Glutamatergic neuron (in vitro differentiated cells): ENCODE measurements at regions not wholly inside any gene's neighbourhood (a gene's known extent, or its start where the extent isn't known, plus 50 kb on each side); places are given as distances from the start of the nearest gene placed in this dataset.

ENCODE experiments used
- DNase-seq: peaks from one replicate; pipeline ENCODE4 v3.0.0; 2022
- H3K27ac Mint-ChIP-seq: one replicate; pipeline ENCODE4 v1.8.0; 2020; ENCODE audit warnings: mild to moderate bottlenecking, mixed read lengths, inconsistent platforms; ENCODE audit not compliant: unreplicated experiment
- H3K27me3 Mint-ChIP-seq: one replicate; pipeline ENCODE4 v1.8.0; 2020; ENCODE audit warnings: mild to moderate bottlenecking, moderate library complexity, mixed read lengths, inconsistent platforms; ENCODE audit not compliant: unreplicated experiment
- H3K36me3 Mint-ChIP-seq: one replicate; pipeline ENCODE4 v1.8.0; 2020; ENCODE audit warnings: mild to moderate bottlenecking, mixed read lengths, inconsistent platforms; ENCODE audit not compliant: unreplicated experiment
- H3K4me1 Mint-ChIP-seq: one replicate; pipeline ENCODE4 v1.8.0; 2020; ENCODE audit warnings: mild to moderate bottlenecking, low read depth, mixed read lengths, inconsistent platforms; ENCODE audit not compliant: unreplicated experiment
- H3K4me3 Mint-ChIP-seq: one replicate; pipeline ENCODE4 v1.8.0; 2020; ENCODE audit warnings: mild to moderate bottlenecking, mixed read lengths, inconsistent platforms; ENCODE audit not compliant: unreplicated experiment
- H3K9me3 Mint-ChIP-seq: one replicate; pipeline ENCODE4 v1.8.0; 2020; ENCODE audit warnings: mild to moderate bottlenecking, moderate library complexity, mixed read lengths, inconsistent platforms; ENCODE audit not compliant: unreplicated experiment
- CTCF ChIP-seq: fragments of 200-600 bp; sonication (generic); IDR thresholded peaks from one replicate; pipeline ENCODE4 v1.5.0; 2021; ENCODE audit not compliant: partially characterized antibody, unreplicated experiment

DNA sequence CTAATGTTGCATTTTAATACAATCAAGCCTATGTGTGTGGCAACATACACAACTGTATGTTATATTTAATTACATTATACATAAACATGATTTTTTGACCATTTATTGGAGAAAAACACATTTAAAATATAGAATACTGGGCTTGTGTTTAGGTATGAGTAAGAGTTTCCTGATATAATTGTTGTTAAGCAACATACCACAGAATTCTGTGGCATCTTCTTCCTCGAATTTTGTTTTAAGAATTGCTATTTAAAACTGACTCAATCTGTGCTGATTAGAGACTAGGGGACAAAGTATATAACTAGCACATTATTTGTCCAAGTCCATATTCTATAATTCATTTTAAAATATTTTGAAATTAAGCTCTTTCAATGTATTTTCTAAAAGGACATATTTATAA is 376.8 kb upstream of the THBS1 start:
- Mint-ChIP-seq H3K9me3 (no peaks in the 10 kb centered on the region), H3K27me3 (no peaks in the 10 kb centered on the region), H3K4me3 (no peak overlapping the region), H3K4me1 (no peaks in the 10 kb centered on the region), H3K27ac (no peak overlapping the region), H3K36me3 (no peaks in the 10 kb centered on the region)
- no peak for TF ChIP-seq CTCF
- no peak for DNase-seq

DNA sequence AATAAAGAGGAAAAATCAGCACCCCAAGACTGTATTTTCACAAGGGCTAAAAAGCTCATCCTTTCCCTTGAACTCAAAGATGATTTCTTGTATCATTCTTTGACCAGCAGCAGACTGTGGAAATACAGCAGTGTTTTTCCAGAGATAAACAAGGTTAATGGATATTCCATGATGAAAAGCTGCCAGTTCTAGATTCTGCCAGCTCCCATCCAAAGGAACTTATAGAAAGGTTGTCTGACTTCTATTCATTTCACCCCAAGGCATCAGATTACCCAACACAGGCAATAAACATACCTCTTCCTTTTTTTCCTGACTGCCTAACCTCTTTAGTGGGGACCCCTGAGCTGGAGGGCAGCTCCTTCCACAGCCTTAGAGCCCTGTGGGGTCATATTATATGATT is 375.8 kb upstream of the THBS1 start:
- Mint-ChIP-seq H3K4me3 (no peak overlapping the region), H3K27ac (no peak overlapping the region), H3K9me3 (no peaks in the 10 kb centered on the region), H3K4me1 (no peaks in the 10 kb centered on the region), H3K36me3 (no peaks in the 10 kb centered on the region), H3K27me3 (no peaks in the 10 kb centered on the region)
- no peak for DNase-seq
- TF ChIP-seq CTCF: no peak

DNA sequence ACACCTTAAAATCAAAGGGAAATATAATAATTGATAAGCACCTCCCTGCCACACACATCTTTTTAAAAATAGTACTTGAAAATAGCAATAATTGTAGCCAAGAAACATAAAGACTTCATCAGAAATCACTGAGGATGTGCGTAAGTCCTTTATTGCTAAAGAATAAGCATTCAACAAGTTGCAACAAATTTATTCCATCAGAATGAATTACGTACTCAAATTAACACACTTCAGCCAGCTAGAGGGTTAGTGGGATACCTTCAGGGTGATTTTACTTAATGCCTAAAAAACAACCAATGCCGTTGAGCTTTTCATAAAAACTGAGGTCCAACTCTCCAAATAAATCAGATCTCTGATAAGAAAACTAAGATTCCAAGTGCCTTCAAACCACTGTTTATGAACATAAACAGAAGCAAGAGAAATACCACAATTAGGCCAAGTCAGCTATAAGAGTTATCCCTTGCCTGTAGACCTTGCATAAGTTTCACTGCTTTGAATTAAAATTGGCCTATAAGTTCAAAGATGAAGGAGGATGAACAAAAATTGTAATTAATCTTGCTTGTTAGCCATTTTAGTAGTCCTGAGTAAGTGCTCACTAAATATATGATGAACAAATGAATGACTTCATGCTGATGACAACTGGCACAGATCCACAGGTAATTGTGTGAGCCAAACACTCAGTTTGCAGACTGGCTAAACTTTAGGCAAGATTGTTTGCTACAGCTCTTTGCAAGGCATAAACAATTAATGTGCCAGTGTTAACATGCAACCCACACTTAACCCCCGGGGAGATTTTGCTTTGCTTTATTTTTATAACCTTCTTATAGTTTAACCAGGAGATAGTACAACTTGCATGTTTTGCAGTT is 375.1 kb upstream of the THBS1 start:
- TF ChIP-seq CTCF: no peak
- Mint-ChIP-seq H3K27ac (no peak overlapping the region), H3K4me1 (no peaks in the 10 kb centered on the region), H3K4me3 (no peak overlapping the region), H3K27me3 (no peaks in the 10 kb centered on the region), H3K36me3 (no peaks in the 10 kb centered on the region), H3K9me3 (no peaks in the 10 kb centered on the region)
- DNase-seq: no peak

- no peak for DNase-seq
- Mint-ChIP-seq H3K27ac (no peak overlapping the region), H3K4me1 (no peaks in the 10 kb centered on the region), H3K4me3 (no peak overlapping the region), H3K27me3 (no peaks in the 10 kb centered on the region), H3K36me3 (no peaks in the 10 kb centered on the region), H3K9me3 (no peaks in the 10 kb centered on the region)
- TF ChIP-seq CTCF: no peak
Observed at GRCh38 chr15:39207532-39208115, 373.3 kb upstream of the THBS1 start.

- no peaks in the 10 kb centered on the region for H3K27me3 Mint-ChIP-seq
- no peaks in the 10 kb centered on the region for H3K9me3 Mint-ChIP-seq
- no peaks in the 10 kb centered on the region for H3K4me1 Mint-ChIP-seq
- no peak overlapping the region for H3K27ac Mint-ChIP-seq
- H3K4me3 Mint-ChIP-seq: no peak overlapping the region
- peaks cover 3% of the 10 kb centered on the region for H3K36me3 Mint-ChIP-seq
- TF ChIP-seq CTCF: no peak
- DNase-seq: no peak
Observed at GRCh38 chr15:39208187-39208586, 372.7 kb upstream of the THBS1 start.
